ENCODE measurements at regions not wholly inside any gene's neighbourhood (a gene's known extent, or its start where the extent isn't known, plus 50 kb on each side); places are given as distances from the start of the nearest gene placed in this dataset.

DNA sequence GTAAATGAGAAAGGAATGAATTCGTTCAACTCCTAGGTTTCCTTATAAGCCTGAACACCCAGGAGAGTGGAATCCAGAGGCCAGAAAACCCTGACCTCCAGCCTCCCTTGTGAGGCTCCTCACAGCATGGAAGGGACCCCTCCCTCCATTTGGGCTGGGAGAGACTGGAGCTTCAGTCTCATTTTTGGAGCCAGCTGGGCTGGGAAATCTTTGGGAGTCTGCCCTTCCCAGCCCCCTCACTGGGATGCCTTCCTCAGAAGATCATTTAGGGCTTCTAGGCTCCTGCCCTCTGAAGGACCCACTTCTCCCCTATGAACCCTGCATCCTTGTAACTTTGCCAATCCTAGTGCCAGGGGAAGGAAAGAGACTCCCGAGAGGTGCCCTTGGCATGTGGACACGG is 346.1 kb downstream of the CYP26B1 start:
- no TSS peak for BruUV-seq (replicated peaks)
- no peak overlapping the region for H3K27ac ChIP-seq (ENCODE audit: extremely low read length, insufficient read depth, low read length)
- no peak overlapping the region for H2AFZ ChIP-seq (ENCODE audit: low read length)
- WGBS (ENCODE audit: low lambda C conversion rate), result 38% methylated on average over 3 of the region's 3 CpGs
- CTCF ChIA-PET (ENCODE audit: low intra/inter-chr PET ratio, low total read pairs), result interaction anchor here (0.8 to 1.0 kb wide), 2 partner anchors 253 to 349 kb away, joined by 3 to 4 read pairs; no protein-coding TSS in a partner anchor
- H4K20me1 ChIP-seq (ENCODE audit: insufficient read depth, low read length), result peaks cover 4% of the 10 kb centered on the region; the same call in 1 of the 2 replicates
- H3K27me3 ChIP-seq (ENCODE audit: control insufficient read depth in 1 of 2, insufficient read depth in 2 of 2, low read length in 2 of 2), result peaks cover 0 to 9% of the 10 kb centered on the region in 2 experiments; a peak in 3 of 5 replicates
- in situ Hi-C loops (cut with HindIII; ENCODE audit: extremely low pct_ligation_motif_present, low pct_unique_long_range_greater_than_20kb), result loop anchor here (10.0 to 25.0 kb wide), 2 partner anchors 343 to 786 kb away; partner anchors contain the start of gene CYP26B1
- no peaks in the 10 kb centered on the region for H3K79me2 ChIP-seq (ENCODE audit: insufficient read depth, low read length)
- H3K4me2 ChIP-seq (ENCODE audit: low read depth, low read length), result no peak overlapping the region
- no peak for FAIRE-seq
- no peak for DNase-seq (ENCODE audit: low spot score)
- no peak for ATAC-seq
- intact Hi-C loops (cut with micrococcal nuclease; ENCODE audit: unreplicated experiment), result loop anchor here (5.0 kb wide), 1 partner anchor 196 kb away; no protein-coding TSS in a partner anchor
- H3K9ac ChIP-seq (ENCODE audit: insufficient read depth, low read depth, low read length), result no peak overlapping the region
- no peaks in the 10 kb centered on the region for H3K4me1 ChIP-seq (ENCODE audit: insufficient read depth, low read length)
- no peaks in the 10 kb centered on the region for H3K36me3 ChIP-seq (replicated peaks in 1 of 2; ENCODE audit: control insufficient read depth in 1 of 2, insufficient read depth in 2 of 2, low read length in 2 of 2)
- POLR2A ChIA-PET, result no interaction called here
- no peak overlapping the region for H3K4me3 ChIP-seq (replicated peaks in 1 of 3; ENCODE audit: insufficient read depth in 1 of 3, low read depth in 2 of 3, low read length in 3 of 3)
- H3K9me3 ChIP-seq (ENCODE audit: low read length), result no peaks in the 10 kb centered on the region
- TF ChIP-seq, protein P1, sequence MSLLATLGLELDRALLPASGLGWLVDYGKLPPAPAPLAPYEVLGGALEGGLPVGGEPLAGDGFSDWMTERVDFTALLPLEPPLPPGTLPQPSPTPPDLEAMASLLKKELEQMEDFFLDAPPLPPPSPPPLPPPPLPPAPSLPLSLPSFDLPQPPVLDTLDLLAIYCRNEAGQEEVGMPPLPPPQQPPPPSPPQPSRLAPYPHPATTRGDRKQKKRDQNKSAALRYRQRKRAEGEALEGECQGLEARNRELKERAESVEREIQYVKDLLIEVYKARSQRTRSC (CRISPR knock-in tag; IDR thresholded peaks at IDR 0.05; ENCODE audit: low read depth), result no peak
- TF ChIP-seq ZNF589 (CRISPR knock-in tag; conservative IDR thresholded peaks at IDR 0.05), result no peak
- TF ChIP-seq, protein P2, sequence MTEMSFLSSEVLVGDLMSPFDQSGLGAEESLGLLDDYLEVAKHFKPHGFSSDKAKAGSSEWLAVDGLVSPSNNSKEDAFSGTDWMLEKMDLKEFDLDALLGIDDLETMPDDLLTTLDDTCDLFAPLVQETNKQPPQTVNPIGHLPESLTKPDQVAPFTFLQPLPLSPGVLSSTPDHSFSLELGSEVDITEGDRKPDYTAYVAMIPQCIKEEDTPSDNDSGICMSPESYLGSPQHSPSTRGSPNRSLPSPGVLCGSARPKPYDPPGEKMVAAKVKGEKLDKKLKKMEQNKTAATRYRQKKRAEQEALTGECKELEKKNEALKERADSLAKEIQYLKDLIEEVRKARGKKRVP (CRISPR knock-in tag; IDR thresholded peaks at IDR 0.05), result no peak
- TF ChIP-seq KAT2B (IDR thresholded peaks at IDR 0.05; ENCODE audit: borderline replicate concordance, low read depth, low read length), result no peak
- TF ChIP-seq, protein P3, sequence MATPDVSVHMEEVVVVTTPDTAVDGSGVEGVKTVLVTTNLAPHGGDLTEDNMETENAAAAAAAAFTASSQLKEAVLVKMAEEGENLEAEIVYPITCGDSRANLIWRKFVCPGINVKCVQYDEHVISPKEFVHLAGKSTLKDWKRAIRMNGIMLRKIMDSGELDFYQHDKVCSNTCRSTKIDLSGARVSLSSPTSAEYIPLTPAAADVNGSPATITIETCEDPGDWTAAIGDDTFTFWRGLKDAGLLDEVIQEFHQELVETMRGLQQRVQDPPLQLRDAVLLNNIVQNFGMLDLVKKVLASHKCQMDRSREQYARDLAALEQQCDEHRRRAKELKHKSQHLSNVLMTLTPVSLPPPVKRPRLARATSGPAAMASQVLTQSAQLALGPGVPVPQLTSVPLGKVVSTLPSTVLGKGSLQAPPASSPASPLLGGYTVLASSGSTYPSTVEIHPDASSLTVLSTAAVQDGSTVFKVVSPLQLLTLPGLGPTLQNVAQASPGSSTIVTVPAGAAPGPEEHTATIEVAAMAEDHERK (CRISPR knock-in tag; IDR thresholded peaks at IDR 0.05; ENCODE audit: low read depth), result no peak
- TF ChIP-seq, protein P4, sequence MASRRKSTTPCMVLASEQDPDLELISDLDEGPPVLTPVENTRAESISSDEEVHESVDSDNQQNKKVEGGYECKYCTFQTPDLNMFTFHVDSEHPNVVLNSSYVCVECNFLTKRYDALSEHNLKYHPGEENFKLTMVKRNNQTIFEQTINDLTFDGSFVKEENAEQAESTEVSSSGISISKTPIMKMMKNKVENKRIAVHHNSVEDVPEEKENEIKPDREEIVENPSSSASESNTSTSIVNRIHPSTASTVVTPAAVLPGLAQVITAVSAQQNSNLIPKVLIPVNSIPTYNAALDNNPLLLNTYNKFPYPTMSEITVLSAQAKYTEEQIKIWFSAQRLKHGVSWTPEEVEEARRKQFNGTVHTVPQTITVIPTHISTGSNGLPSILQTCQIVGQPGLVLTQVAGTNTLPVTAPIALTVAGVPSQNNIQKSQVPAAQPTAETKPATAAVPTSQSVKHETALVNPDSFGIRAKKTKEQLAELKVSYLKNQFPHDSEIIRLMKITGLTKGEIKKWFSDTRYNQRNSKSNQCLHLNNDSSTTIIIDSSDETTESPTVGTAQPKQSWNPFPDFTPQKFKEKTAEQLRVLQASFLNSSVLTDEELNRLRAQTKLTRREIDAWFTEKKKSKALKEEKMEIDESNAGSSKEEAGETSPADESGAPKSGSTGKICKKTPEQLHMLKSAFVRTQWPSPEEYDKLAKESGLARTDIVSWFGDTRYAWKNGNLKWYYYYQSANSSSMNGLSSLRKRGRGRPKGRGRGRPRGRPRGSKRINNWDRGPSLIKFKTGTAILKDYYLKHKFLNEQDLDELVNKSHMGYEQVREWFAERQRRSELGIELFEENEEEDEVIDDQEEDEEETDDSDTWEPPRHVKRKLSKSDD (CRISPR knock-in tag; IDR thresholded peaks at IDR 0.05; ENCODE audit: low read depth), result no peak
- TF ChIP-seq RFXANK (CRISPR knock-in tag; IDR thresholded peaks at IDR 0.05), result no peak
- TF ChIP-seq XRCC5 (optimal IDR thresholded peaks at IDR 0.05; ENCODE audit: low read length), result no peak
- TF ChIP-seq TMF1 (CRISPR knock-in tag; IDR thresholded peaks at IDR 0.05; ENCODE audit: low read depth), result no peak
- TF ChIP-seq HES4 (CRISPR knock-in tag; IDR thresholded peaks at IDR 0.05; ENCODE audit: borderline replicate concordance), result no peak
- TF ChIP-seq, protein P5, sequence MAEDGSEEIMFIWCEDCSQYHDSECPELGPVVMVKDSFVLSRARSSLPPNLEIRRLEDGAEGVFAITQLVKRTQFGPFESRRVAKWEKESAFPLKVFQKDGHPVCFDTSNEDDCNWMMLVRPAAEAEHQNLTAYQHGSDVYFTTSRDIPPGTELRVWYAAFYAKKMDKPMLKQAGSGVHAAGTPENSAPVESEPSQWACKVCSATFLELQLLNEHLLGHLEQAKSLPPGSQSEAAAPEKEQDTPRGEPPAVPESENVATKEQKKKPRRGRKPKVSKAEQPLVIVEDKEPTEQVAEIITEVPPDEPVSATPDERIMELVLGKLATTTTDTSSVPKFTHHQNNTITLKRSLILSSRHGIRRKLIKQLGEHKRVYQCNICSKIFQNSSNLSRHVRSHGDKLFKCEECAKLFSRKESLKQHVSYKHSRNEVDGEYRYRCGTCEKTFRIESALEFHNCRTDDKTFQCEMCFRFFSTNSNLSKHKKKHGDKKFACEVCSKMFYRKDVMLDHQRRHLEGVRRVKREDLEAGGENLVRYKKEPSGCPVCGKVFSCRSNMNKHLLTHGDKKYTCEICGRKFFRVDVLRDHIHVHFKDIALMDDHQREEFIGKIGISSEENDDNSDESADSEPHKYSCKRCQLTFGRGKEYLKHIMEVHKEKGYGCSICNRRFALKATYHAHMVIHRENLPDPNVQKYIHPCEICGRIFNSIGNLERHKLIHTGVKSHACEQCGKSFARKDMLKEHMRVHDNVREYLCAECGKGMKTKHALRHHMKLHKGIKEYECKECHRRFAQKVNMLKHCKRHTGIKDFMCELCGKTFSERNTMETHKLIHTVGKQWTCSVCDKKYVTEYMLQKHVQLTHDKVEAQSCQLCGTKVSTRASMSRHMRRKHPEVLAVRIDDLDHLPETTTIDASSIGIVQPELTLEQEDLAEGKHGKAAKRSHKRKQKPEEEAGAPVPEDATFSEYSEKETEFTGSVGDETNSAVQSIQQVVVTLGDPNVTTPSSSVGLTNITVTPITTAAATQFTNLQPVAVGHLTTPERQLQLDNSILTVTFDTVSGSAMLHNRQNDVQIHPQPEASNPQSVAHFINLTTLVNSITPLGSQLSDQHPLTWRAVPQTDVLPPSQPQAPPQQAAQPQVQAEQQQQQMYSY (CRISPR knock-in tag; IDR thresholded peaks at IDR 0.05), result no peak

Measured in HepG2 (cell line).